K562 (cell line): ENCODE measurements at regions not wholly inside any gene's neighbourhood (a gene's known extent, or its start where the extent isn't known, plus 50 kb on each side); places are given as distances from the start of the nearest gene placed in this dataset.

ENCODE experiments used
- MXI1 ChIP-seq: IDR thresholded peaks from 2 replicates; pipeline ENCODE4 v1.6.1; 2011; ENCODE audit warnings: low read depth, mild to moderate bottlenecking, improper control_type of control experiment, low read length
- ZNF232 ChIP-seq: sonication (generic); formaldehyde crosslinking; IDR thresholded peaks from 2 replicates; pipeline ENCODE4 v1.8.0; 2022; ENCODE audit warnings: mild to moderate bottlenecking, missing genetic modification reagents
- TF ChIP-seq, protein P1 (sequence below): sonication (generic); formaldehyde crosslinking; IDR thresholded peaks from 2 replicates; pipeline ENCODE4 v1.8.1; 2022; ENCODE audit warnings: missing genetic modification reagents

GRCh38 chr2:191777351-191777750 lies 69.5 kb downstream of the CAVIN2 start:
- TF ChIP-seq, protein P1, sequence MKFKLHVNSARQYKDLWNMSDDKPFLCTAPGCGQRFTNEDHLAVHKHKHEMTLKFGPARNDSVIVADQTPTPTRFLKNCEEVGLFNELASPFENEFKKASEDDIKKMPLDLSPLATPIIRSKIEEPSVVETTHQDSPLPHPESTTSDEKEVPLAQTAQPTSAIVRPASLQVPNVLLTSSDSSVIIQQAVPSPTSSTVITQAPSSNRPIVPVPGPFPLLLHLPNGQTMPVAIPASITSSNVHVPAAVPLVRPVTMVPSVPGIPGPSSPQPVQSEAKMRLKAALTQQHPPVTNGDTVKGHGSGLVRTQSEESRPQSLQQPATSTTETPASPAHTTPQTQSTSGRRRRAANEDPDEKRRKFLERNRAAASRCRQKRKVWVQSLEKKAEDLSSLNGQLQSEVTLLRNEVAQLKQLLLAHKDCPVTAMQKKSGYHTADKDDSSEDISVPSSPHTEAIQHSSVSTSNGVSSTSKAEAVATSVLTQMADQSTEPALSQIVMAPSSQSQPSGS (CRISPR knock-in tag), result no peak
- no peak for TF ChIP-seq ZNF232 (CRISPR knock-in tag)
- no peak for TF ChIP-seq MXI1
